ENCODE measurements at regions not wholly inside any gene's neighbourhood (a gene's known extent, or its start where the extent isn't known, plus 50 kb on each side); places are given as distances from the start of the nearest gene placed in this dataset.

DNA sequence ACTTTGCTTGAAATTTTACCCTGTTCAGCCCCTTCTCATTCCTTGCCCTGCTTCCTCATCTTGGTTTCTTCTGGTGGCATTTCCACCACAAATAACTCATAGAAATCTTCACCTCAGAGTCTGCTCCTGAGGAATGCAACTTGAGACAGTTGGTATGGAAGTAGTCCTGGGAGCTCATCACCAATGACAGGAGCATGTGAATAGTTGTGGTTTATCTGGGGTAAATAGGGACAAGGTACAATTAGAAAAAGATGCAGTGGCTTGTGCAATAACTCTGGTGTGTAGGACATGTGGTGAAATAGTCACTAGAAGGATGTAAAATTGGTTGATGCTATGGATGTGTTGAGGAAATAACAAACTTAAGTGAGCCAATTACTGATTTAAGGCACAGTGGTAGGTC lies 72.7 kb upstream of the CHRNA7 start:
- DNase-seq (ENCODE audit: extremely low read depth, low read depth): no peak
- TF ChIP-seq, protein P1, sequence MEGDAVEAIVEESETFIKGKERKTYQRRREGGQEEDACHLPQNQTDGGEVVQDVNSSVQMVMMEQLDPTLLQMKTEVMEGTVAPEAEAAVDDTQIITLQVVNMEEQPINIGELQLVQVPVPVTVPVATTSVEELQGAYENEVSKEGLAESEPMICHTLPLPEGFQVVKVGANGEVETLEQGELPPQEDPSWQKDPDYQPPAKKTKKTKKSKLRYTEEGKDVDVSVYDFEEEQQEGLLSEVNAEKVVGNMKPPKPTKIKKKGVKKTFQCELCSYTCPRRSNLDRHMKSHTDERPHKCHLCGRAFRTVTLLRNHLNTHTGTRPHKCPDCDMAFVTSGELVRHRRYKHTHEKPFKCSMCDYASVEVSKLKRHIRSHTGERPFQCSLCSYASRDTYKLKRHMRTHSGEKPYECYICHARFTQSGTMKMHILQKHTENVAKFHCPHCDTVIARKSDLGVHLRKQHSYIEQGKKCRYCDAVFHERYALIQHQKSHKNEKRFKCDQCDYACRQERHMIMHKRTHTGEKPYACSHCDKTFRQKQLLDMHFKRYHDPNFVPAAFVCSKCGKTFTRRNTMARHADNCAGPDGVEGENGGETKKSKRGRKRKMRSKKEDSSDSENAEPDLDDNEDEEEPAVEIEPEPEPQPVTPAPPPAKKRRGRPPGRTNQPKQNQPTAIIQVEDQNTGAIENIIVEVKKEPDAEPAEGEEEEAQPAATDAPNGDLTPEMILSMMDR (IDR thresholded peaks at IDR 0.05; ENCODE audit: low read depth, low read length, missing control alignments): no peak
- no peak overlapping the region for H3K4me3 ChIP-seq (replicated peaks; ENCODE audit: low read depth, low read length)

DNA sequence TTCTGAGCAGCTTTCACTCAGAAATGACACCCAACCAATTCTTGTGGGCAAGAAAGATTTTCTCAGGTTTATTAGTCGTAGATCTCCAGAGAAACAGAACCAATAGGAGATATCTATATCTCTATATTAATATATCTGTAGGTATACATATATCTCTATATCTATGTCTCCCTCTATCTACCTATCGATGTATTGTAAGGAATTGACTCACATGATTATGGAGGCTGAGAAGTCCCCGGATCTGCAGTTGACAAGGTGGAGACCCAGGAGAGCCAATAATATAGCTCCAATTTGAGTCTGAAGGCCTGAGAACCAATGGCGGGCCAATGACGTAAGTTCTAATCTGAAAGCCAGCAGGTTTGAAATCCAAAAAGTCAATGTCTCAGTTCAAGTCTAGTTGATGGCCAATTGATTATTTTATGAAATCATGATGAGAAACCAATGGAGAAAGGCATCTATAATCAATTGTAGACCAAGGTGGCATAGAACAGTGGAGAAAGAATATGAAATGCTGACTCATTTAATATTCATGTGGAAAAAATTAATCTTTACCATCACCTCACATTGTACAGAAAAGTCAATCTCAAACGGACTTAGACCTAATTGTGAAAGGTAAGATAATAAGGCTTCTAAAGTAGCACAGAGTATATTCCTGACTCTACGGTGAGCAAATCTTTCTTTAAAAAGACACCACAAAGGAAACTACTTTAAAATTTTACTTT lies 65.6 kb upstream of the CHRNA7 start:
- no peak overlapping the region for H3K4me3 ChIP-seq (replicated peaks; ENCODE audit: low read depth, low read length)
- TF ChIP-seq, protein P1 (IDR thresholded peaks at IDR 0.05; ENCODE audit: low read depth, low read length, missing control alignments): no peak
- no peak for DNase-seq (ENCODE audit: extremely low read depth, low read depth)

DNA sequence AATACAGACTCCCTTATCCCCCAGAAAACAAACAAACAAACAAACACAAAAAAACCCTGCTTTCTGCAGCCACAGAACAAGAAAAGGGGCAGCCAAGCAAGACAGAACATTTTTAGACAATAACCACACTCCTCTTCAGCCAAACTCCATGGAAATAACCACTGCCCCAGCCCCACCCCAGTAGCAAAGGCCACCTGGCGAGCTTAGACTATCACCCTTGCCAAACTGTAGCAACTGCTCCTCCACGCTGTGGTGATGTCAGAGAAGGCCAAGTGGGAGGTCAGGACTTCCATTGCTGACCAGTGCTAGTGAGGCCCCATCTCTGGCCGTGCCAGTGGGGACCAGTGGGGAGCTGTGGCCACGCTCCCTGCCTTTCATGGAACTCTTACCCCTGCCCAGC lies 60.3 kb upstream of the CHRNA7 start:
- H3K4me3 ChIP-seq (replicated peaks; ENCODE audit: low read depth, low read length): no peak overlapping the region
- TF ChIP-seq, protein P1 (IDR thresholded peaks at IDR 0.05; ENCODE audit: low read depth, low read length, missing control alignments): no peak
- DNase-seq (ENCODE audit: extremely low read depth, low read depth): no peak

DNA sequence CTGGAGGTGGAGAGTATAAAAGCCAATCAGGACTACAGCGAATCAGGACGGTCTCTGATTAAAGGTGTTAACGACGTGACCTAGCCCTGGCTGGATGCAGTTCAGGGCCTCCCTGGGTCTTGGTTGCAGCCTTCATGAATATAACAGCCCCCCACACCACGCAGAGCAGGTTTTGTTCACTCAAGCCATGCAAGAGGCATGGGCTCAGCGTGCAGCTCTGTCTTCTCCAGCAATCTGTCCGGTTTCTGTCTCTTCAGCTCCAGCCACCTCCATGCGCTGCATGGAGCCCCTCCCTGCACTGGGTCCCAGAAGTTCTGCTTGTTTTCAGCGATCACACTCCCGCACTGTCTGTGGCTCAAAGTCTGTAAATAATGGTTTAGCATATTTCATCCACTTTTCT lies 57.1 kb upstream of the CHRNA7 start:
- DNase-seq (ENCODE audit: extremely low read depth, low read depth): no peak
- no peak overlapping the region for H3K4me3 ChIP-seq (replicated peaks; ENCODE audit: low read depth, low read length)
- TF ChIP-seq, protein P1 (IDR thresholded peaks at IDR 0.05; ENCODE audit: low read depth, low read length, missing control alignments): no peak

DNA sequence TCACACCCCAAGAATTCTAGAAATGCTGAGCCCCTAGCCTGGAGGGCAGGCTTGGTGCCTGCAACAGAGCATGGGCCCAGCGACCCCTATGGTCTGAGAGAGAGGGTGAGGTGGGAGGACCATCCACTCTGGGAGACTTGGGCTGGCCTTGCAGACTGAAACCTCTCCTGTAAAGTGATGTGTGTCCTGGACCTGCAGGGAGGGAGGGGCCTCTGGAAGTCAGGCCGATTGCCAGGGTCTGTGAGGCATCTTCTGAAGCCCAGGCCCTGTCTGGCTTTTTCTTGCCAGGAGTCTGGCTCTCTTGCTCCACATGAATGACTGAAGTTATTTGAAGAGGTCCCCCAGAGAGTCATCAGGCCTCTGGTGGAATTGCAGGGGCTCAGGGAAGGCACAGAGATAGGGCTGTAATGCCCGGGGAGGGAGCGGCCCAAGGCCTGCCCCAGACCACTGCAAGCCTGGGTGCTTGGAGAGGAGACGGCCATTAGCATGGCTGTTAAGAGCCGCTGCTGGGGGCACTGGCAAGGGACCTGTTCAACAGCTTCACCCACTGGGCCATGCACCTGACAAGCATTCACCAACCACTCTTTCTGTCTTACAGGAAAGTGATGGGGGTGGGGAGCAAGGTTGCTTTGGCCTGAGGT lies 56.0 kb upstream of the CHRNA7 start:
- H3K4me3 ChIP-seq (replicated peaks; ENCODE audit: low read depth, low read length): no peak overlapping the region
- TF ChIP-seq, protein P1 (IDR thresholded peaks at IDR 0.05; ENCODE audit: low read depth, low read length, missing control alignments): no peak
- no peak for DNase-seq (ENCODE audit: extremely low read depth, low read depth)

DNA sequence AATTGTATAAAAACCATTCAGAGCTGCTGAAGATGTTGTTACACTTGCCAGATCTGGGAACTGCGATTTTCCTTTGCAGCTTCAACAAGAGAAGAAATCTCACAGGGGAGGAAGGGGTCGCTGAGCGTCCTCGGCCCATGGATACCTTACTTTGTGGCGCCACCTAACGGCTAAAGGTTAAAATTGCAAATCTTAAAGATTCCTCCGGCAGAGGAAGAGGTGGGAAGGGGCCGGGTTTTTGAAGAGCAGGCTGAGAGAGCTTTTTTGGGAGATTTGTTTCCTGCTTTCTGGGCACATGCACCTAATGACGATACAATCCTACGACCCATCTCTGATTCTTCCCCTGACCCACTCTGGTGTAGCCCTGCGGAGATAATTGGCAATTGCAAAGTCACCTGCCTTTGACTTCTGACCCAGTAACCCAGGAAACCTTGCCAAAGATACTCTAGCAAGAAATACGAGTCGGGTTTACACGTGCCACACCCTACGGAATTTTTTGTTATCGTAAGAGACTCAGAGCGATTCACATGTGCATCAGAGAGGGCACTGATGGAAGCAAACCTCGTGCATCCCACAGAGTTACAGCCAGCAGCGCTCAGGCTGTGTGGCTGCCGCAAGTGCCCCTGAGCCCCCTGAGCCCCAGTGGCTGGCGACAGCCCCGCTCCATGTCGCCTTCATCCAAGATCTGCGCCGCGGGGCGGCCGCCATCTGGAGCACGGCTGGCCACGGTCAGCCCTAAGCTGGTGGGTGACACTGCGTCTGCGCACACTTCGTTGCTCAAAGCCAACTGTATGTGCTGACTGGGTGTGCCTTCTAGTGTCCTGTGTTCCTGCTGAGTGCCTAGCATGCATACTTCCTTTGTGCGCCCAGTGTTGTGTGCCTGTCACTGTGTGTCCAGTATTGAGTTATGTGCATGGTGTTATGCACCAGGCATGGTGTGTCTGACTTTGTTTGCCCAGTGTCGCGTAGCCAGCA lies 55.2 kb upstream of the CHRNA7 start:
- 0 out of 2 replicates have a peak overlapping the region, but pooled peaks have one; percentile 3 for H3K4me3 ChIP-seq (replicated peaks; ENCODE audit: low read depth, low read length)
- TF ChIP-seq, protein P1 (IDR thresholded peaks at IDR 0.05; ENCODE audit: low read depth, low read length, missing control alignments): peak; percentile 62
- no peak for DNase-seq (ENCODE audit: extremely low read depth, low read depth)
